Gastroesophageal sphincter (tissue), 4 donors: ENCODE measurements at regions not wholly inside any gene's neighbourhood (a gene's known extent, or its start where the extent isn't known, plus 50 kb on each side); places are given as distances from the start of the nearest gene placed in this dataset.

Experiments
- ATAC-seq: fragments of 150-250 bp; one replicate; pipeline ENCODE4 v1.9.1; 2016; ENCODE audit warnings: mild to moderate bottlenecking, moderate library complexity
- H3K27ac ChIP-seq, 4 donors: fragments of 200-600 bp; sonication (generic) in 3 of 4; 1 replicate in 3 of 4; 2 replicates in 1 of 4; pipeline ENCODE4 v1.5.1; 2016 to 2019
- H3K27me3 ChIP-seq: fragments of 200-600 bp; sonication (generic); one replicate; pipeline ENCODE4 v1.5.1; 2019
- H3K36me3 ChIP-seq, 2 donors: fragments of 200-600 bp; sonication (generic); one replicate each; pipeline ENCODE4 v1.5.1; 2019; ENCODE audit warnings: control low read depth in 1 of 2
- H3K4me1 ChIP-seq, 3 donors: fragments of 200-600 bp; sonication (generic); 1 replicate in 2 of 3; 2 replicates in 1 of 3; pipeline ENCODE4 v1.5.1; 2016 to 2019; ENCODE audit warnings: control low read depth in 2 of 3
- H3K4me3 ChIP-seq, 2 donors: fragments of 200-600 bp; sonication (generic); one replicate each; pipeline ENCODE4 v1.5.1; 2019; ENCODE audit warnings: mild to moderate bottlenecking in 1 of 2, moderate library complexity in 1 of 2
- H3K9me3 ChIP-seq, 3 donors: fragments of 200-600 bp; sonication (generic); one replicate each; pipeline ENCODE4 v1.5.1; 2017 to 2019; ENCODE audit warnings: control low read depth in 2 of 3
- EP300 ChIP-seq: sonication (generic); formaldehyde crosslinking; IDR thresholded peaks from one replicate; pipeline ENCODE4 v1.6.1; 2017; ENCODE audit warnings: antibody characterized with exemption, mild to moderate bottlenecking
- POLR2A ChIP-seq, 2 donors: fragments of 450-650 bp; IDR thresholded peaks; one replicate each; pipeline ENCODE4 v1.6.1; 2017; ENCODE audit warnings: antibody characterized with exemption in 2 of 2, mild to moderate bottlenecking in 2 of 2, moderate library complexity in 1 of 2
- POLR2AphosphoS5 ChIP-seq: sonication (generic); formaldehyde crosslinking; IDR thresholded peaks from one replicate; pipeline ENCODE4 v1.6.1; 2017; ENCODE audit warnings: antibody characterized with exemption
- WGBS, 2 donors: methylation state at CpG; one replicate each; pipeline ENCODE4 v1.1.5; 2018; ENCODE audit warnings: low coverage in 1 of 2; 5-methylcytosine and 5-hydroxymethylcytosine counted together
- small RNA-seq, 4 donors: library from RNA; depleted of rRNA; stranded (forward); fragments of <200 nt; gene quantifications; one replicate each; pipeline ENCODE3, GENCODE V24; 2016
- TF ChIP-seq, protein P1 (sequence below), 4 experiments: fragments of 200-600 bp in 2 of 4; fragments of 450-650 bp in 2 of 4; sonication (generic) in 1 of 4; IDR thresholded peaks; one replicate each; pipeline ENCODE4 v1.5.1; 2017 to 2019; ENCODE audit warnings: antibody characterized with exemption in 4 of 4, mild to moderate bottlenecking in 2 of 4, moderate library complexity in 2 of 4

GRCh38 chr5:88368201-88368600 lies 99.6 kb upstream of the TMEM161B start:
- Histone ChIP-seq H3K27ac (no peak overlapping the region), H3K9me3 (no peaks in the 10 kb centered on the region), H3K4me1 (no peaks in the 10 kb centered on the region), H3K36me3 (no peaks in the 10 kb centered on the region), H3K27me3 (no peaks in the 10 kb centered on the region), H3K4me3 (no peak overlapping the region)
- ATAC-seq: no peak
- WGBS, 2 donors: 85 to 86% methylated on average over 2 of the region's 2 CpGs
- no peak for TF ChIP-seq POLR2A (IDR thresholded peaks at IDR 0.05)
- TF ChIP-seq, protein P1, sequence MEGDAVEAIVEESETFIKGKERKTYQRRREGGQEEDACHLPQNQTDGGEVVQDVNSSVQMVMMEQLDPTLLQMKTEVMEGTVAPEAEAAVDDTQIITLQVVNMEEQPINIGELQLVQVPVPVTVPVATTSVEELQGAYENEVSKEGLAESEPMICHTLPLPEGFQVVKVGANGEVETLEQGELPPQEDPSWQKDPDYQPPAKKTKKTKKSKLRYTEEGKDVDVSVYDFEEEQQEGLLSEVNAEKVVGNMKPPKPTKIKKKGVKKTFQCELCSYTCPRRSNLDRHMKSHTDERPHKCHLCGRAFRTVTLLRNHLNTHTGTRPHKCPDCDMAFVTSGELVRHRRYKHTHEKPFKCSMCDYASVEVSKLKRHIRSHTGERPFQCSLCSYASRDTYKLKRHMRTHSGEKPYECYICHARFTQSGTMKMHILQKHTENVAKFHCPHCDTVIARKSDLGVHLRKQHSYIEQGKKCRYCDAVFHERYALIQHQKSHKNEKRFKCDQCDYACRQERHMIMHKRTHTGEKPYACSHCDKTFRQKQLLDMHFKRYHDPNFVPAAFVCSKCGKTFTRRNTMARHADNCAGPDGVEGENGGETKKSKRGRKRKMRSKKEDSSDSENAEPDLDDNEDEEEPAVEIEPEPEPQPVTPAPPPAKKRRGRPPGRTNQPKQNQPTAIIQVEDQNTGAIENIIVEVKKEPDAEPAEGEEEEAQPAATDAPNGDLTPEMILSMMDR (IDR thresholded peaks at IDR 0.05): no peak

GRCh38 chr5:88364991-88365390 lies 96.3 kb upstream of the TMEM161B start:
- TF ChIP-seq EP300: no peak
- TF ChIP-seq POLR2AphosphoS5: no peak
- no peak for TF ChIP-seq POLR2A (IDR thresholded peaks at IDR 0.05)
- 71 to 83% methylated on average over 4 of the region's 4 CpGs for WGBS, 2 donors
- Histone ChIP-seq H3K36me3 (no peaks in the 10 kb centered on the region), H3K9me3 (no peaks in the 10 kb centered on the region), H3K27ac (no peak overlapping the region), H3K4me3 (no peak overlapping the region), H3K27me3 (no peaks in the 10 kb centered on the region), H3K4me1 (no peaks in the 10 kb centered on the region)
- no peak for ATAC-seq

DNA sequence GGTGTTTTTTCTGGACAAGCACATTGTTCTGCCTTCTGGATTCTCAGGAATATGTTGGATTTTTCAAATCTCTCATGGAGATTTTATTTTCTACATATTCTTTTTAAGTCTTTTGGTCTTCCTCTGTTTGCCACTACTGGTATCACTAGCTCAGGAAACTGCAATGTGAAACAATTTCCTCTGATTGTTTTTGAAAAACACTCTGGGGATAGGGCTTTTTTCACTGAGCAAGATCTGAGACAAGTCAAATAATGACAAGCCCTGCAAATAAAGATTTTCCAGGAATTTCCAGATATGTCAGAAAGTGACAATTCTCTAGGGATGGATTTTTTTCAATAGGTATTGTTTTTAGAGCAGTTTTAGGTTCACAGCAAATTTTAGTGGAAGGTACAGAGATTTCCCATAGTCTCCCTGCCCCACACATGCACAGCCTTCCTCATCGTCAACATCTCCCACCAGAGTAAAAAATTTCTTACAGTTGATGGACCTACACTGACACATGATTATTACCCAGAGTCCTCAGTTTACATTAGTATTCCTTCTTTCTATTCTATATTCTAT lies 86.9 kb upstream of the TMEM161B start:
- 71 to 86% methylated on average over 1 of the region's 1 CpG for WGBS, 2 donors
- TF ChIP-seq EP300: no peak
- TF ChIP-seq POLR2AphosphoS5: no peak
- TF ChIP-seq, protein P1 (IDR thresholded peaks at IDR 0.05): no peak
- TF ChIP-seq POLR2A (IDR thresholded peaks at IDR 0.05): no peak
- no peaks in the 10 kb centered on the region for H3K27me3 ChIP-seq
- H3K4me3 ChIP-seq: no peak overlapping the region
- H3K4me1 ChIP-seq: no peaks in the 10 kb centered on the region
- H3K36me3 ChIP-seq: peaks cover 0 to 6% of the 10 kb centered on the region in 2 donors
- ATAC-seq: no peak
- peaks cover 0 to 18% (median 0%) of the 10 kb centered on the region in 3 donors for H3K9me3 ChIP-seq
- no peak overlapping the region for H3K27ac ChIP-seq

- H3K9me3 ChIP-seq: no peaks in the 10 kb centered on the region
- WGBS, 2 donors: 84 to 87% methylated on average over 4 of the region's 4 CpGs
Observed at GRCh38 chr5:88325868-88326267, 57.2 kb upstream of the TMEM161B start.

DNA sequence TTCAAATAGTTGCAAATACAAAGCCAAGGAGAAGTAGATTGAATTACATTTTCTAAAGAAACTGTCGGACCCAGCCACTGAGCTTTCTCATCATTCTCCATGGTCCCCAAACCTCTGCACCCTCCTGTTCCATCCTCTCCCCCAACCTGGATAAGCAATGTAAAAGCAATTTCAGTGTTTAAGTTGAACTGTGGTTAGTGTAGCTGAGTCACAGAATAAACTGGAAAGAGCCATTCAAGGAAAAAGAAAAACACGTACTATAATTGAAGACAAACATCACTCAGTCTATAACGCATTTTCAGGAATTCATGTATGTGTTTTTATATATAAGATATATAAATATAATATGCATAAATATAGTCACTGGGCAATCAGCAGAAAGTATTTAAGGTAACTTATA lies 54.1 kb upstream of the TMEM161B start:
- TF ChIP-seq POLR2A (IDR thresholded peaks at IDR 0.05) (no peak), EP300 (no peak), POLR2AphosphoS5 (no peak)
- TF ChIP-seq, protein P1 (IDR thresholded peaks at IDR 0.05): no peak
- H3K9me3 ChIP-seq: no peaks in the 10 kb centered on the region

More at GRCh38 chr5:88325868-88326267, 57.2 kb upstream of the TMEM161B start:
- no peaks in the 10 kb centered on the region for H3K36me3 ChIP-seq
- no peak for ATAC-seq
- no peaks in the 10 kb centered on the region for H3K4me1 ChIP-seq
- H3K27me3 ChIP-seq: no peaks in the 10 kb centered on the region
- no peak overlapping the region for H3K4me3 ChIP-seq
- H3K27ac ChIP-seq: no peak overlapping the region
- TF ChIP-seq, protein P1 (IDR thresholded peaks at IDR 0.05): no peak
- TF ChIP-seq EP300 (no peak), POLR2AphosphoS5 (no peak), POLR2A (IDR thresholded peaks at IDR 0.05) (no peak)

More for the DNA sequence above, 54.1 kb upstream of the TMEM161B start:
- Histone ChIP-seq H3K4me1 (no peaks in the 10 kb centered on the region), H3K4me3 (no peak overlapping the region), H3K27ac (no peak overlapping the region), H3K27me3 (no peaks in the 10 kb centered on the region), H3K36me3 (no peaks in the 10 kb centered on the region)
- 79 to 85% methylated on average over 3 of the region's 3 CpGs for WGBS, 2 donors
- no peak for ATAC-seq

Small RNA genes in the stretch of these regions (small RNA-seq; reads per million reads assigned to genes)
- gene RF00156: 0 reads per million in 4 donors
